GM23338 (cell line): ENCODE measurements at regions not wholly inside any gene's neighbourhood (a gene's known extent, or its start where the extent isn't known, plus 50 kb on each side); places are given as distances from the start of the nearest gene placed in this dataset.

Source experiments
- ATAC-seq: fragments of 200-7000 bp; cut with Tn5 transposase; 3 replicates; pipeline ENCODE4 v1.9.1; 2020
- DNase-seq: peaks from one replicate; pipeline ENCODE4 v3.0.0-alpha.2; 2015; ENCODE audit warnings: low spot score
- H2AFZ ChIP-seq: fragments of 200-600 bp; sonication (generic); 2 replicates; pipeline ENCODE4 v1.8.0; 2016; ENCODE audit warnings: antibody characterized with exemption, mild to moderate bottlenecking, moderate library complexity
- H3F3A ChIP-seq: fragments of 200-600 bp; sonication (generic); replicated peaks from 2 replicates; pipeline ENCODE4 v1.8.0; 2017; ENCODE audit warnings: antibody characterized with exemption, mixed run types, low read depth
- H3K27ac ChIP-seq: fragments of 200-600 bp; sonication (generic); 2 replicates; pipeline ENCODE4 v1.6.1; 2016; ENCODE audit warnings: low read depth
- H3K27me3 ChIP-seq: fragments of 200-600 bp; sonication (generic); 2 replicates; pipeline ENCODE4 v1.8.0; 2016; ENCODE audit warnings: mild to moderate bottlenecking, mixed run types, moderate library complexity; ENCODE audit not compliant: insufficient read depth
- H3K36me3 ChIP-seq: fragments of 200-600 bp; sonication (generic); 2 replicates; pipeline ENCODE4 v1.8.0; 2016; ENCODE audit warnings: mild to moderate bottlenecking; ENCODE audit not compliant: insufficient read depth
- H3K4me1 ChIP-seq: fragments of 200-600 bp; sonication (generic); 2 replicates; pipeline ENCODE4 v1.8.0; 2016; ENCODE audit warnings: mild to moderate bottlenecking, moderate library complexity; ENCODE audit not compliant: insufficient read depth
- H3K4me2 ChIP-seq: fragments of 200-600 bp; sonication (generic); 2 replicates; pipeline ENCODE4 v1.7.1; 2017; ENCODE audit warnings: mixed run types
- H3K4me3 ChIP-seq: fragments of 200-600 bp; sonication (generic); 2 replicates; pipeline ENCODE4 v1.6.1; 2016; ENCODE audit warnings: mixed run types
- H3K79me2 ChIP-seq: fragments of 200-600 bp; sonication (generic); replicated peaks from 2 replicates; pipeline ENCODE4 v1.8.0; 2017; ENCODE audit warnings: mild to moderate bottlenecking; ENCODE audit not compliant: insufficient read depth
- H3K9me2 ChIP-seq: fragments of 200-600 bp; sonication (generic); 2 replicates; pipeline ENCODE4 v1.8.0; 2017; ENCODE audit not compliant: insufficient read depth
- H4K20me1 ChIP-seq: fragments of 200-600 bp; sonication (generic); replicated peaks from 2 replicates; pipeline ENCODE4 v1.8.0; 2017; ENCODE audit warnings: mild to moderate bottlenecking; ENCODE audit not compliant: insufficient read depth
- H3K27ac Mint-ChIP-seq: 2 replicates; pipeline ENCODE4 v1.8.0; 2020; ENCODE audit warnings: inconsistent platforms, mild to moderate bottlenecking, moderate library complexity, mixed read lengths
- H3K27me3 Mint-ChIP-seq: 3 replicates; pipeline ENCODE4 v1.8.0; 2022; ENCODE audit warnings: low read depth, mild to moderate bottlenecking, moderate library complexity, mixed read lengths, inconsistent platforms; ENCODE audit not compliant: insufficient read depth, poor library complexity
- H3K36me3 Mint-ChIP-seq: 3 replicates; pipeline ENCODE4 v1.8.0; 2021; ENCODE audit warnings: low read depth, mild to moderate bottlenecking, inconsistent platforms, moderate library complexity, mixed read lengths
- H3K4me1 Mint-ChIP-seq: 3 replicates; pipeline ENCODE4 v1.8.0; 2020; ENCODE audit warnings: mild to moderate bottlenecking, inconsistent platforms, mixed read lengths
- H3K4me3 Mint-ChIP-seq: 3 replicates; pipeline ENCODE4 v1.8.0; 2021; ENCODE audit warnings: moderate library complexity, mild to moderate bottlenecking, inconsistent platforms, mixed read lengths
- H3K9me3 Mint-ChIP-seq: 3 replicates; pipeline ENCODE4 v1.8.0; 2020; ENCODE audit warnings: moderate library complexity, mild to moderate bottlenecking, inconsistent platforms, mixed read lengths
- EZH2 ChIP-seq: fragments of 200-600 bp; sonication (generic); IDR thresholded peaks from one replicate; pipeline ENCODE4 v1.8.0; 2017; ENCODE audit warnings: antibody characterized with exemption, mild to moderate bottlenecking, low read depth; ENCODE audit not compliant: unreplicated experiment
- NANOG ChIP-seq: IDR thresholded peaks from 2 replicates; pipeline ENCODE4 v1.6.1; 2016; ENCODE audit warnings: antibody characterized with exemption, borderline replicate concordance
- STAT1 ChIP-seq: IDR thresholded peaks from one replicate; pipeline ENCODE4 v1.6.1; 2016; ENCODE audit warnings: antibody characterized with exemption; ENCODE audit not compliant: unreplicated experiment
- ZNF114 ChIP-seq: fragments of 250-450 bp; sonication (Bioruptor Pico); IDR thresholded peaks from 2 replicates; pipeline ENCODE4 v1.5.0; 2020; ENCODE audit warnings: mild to moderate bottlenecking, moderate library complexity
- ZNF331 ChIP-seq: fragments of 250-450 bp; sonication (Bioruptor Pico); IDR thresholded peaks from 2 replicates; pipeline ENCODE4 v1.5.0; 2020; ENCODE audit warnings: low read depth, mild to moderate bottlenecking, moderate library complexity
- ZNF462 ChIP-seq: fragments of 250-450 bp; sonication (Bioruptor Pico); IDR thresholded peaks from 2 replicates; pipeline ENCODE4 v1.5.0; 2020; ENCODE audit warnings: mild to moderate bottlenecking, moderate library complexity

GRCh38 chr10:22850541-22850940, 77.3 kb upstream of the ARMC3 start:
- no peak for DNase-seq
- Histone ChIP-seq H3K9me2 (peaks cover 16% of the 10 kb centered on the region; the same call in 1 of the 2 replicates), H2AFZ (no peak overlapping the region), H3K79me2 (no peaks in the 10 kb centered on the region), H3K4me1 (no peaks in the 10 kb centered on the region), H4K20me1 (no peaks in the 10 kb centered on the region), H3F3A (no peaks in the 10 kb centered on the region), H3K36me3 (no peaks in the 10 kb centered on the region), H3K27ac (no peak overlapping the region), H3K27me3 (no peaks in the 10 kb centered on the region), H3K4me3 (no peak overlapping the region), H3K4me2 (no peak overlapping the region)
- H3K4me1 Mint-ChIP-seq: peaks cover 3% of the 10 kb centered on the region; the same call in 1 of the 3 replicates
- no peak for TF ChIP-seq ZNF462 (CRISPR knock-in tag)
- no peak for TF ChIP-seq STAT1
- H3K9me3 Mint-ChIP-seq: no peaks in the 10 kb centered on the region
- peaks cover 1% of the 10 kb centered on the region for H3K27me3 Mint-ChIP-seq
- no peak overlapping the region for H3K27ac Mint-ChIP-seq
- no peaks in the 10 kb centered on the region for H3K36me3 Mint-ChIP-seq
- no peak for ATAC-seq
- no peak overlapping the region for H3K4me3 Mint-ChIP-seq

- H3K36me3 ChIP-seq: no peaks in the 10 kb centered on the region
- Mint-ChIP-seq H3K27ac (no peak overlapping the region), H3K4me1 (peaks cover 3% of the 10 kb centered on the region; the same call in 1 of the 3 replicates), H3K4me3 (no peak overlapping the region), H3K27me3 (peaks cover 1% of the 10 kb centered on the region), H3K9me3 (no peaks in the 10 kb centered on the region), H3K36me3 (no peaks in the 10 kb centered on the region)
- no peaks in the 10 kb centered on the region for H3K4me1 ChIP-seq
- H3K27me3 ChIP-seq: no peaks in the 10 kb centered on the region
- no peak for DNase-seq
- H3K9me2 ChIP-seq: peaks cover 15% of the 10 kb centered on the region; the same call in 1 of the 2 replicates
- no peaks in the 10 kb centered on the region for H3K79me2 ChIP-seq
- no peak overlapping the region for H3K27ac ChIP-seq
- peak overlapping the region; percentile 25; the same call in 1 of the 2 replicates for H2AFZ ChIP-seq
- H3F3A ChIP-seq: no peaks in the 10 kb centered on the region
- no peak overlapping the region for H3K4me2 ChIP-seq
- no peaks in the 10 kb centered on the region for H4K20me1 ChIP-seq
- ATAC-seq: no peak
- H3K4me3 ChIP-seq: no peak overlapping the region
- TF ChIP-seq NANOG (no peak), ZNF331 (CRISPR knock-in tag) (no peak), ZNF114 (CRISPR knock-in tag) (no peak), EZH2 (no peak), STAT1 (no peak)
Measured at GRCh38 chr10:22849077-22849805, 78.6 kb upstream of the ARMC3 start.
